GM12872 (cell line): ENCODE measurements at regions not wholly inside any gene's neighbourhood (a gene's known extent, or its start where the extent isn't known, plus 50 kb on each side); places are given as distances from the start of the nearest gene placed in this dataset.

Experiments used
- TF ChIP-seq, protein P1 (sequence below): IDR thresholded peaks from 3 replicates; pipeline ENCODE4 v1.5.1; 2011; ENCODE audit warnings: low read depth, mild to moderate bottlenecking, low read length, moderate library complexity; ENCODE audit not compliant: insufficient read depth

- TF ChIP-seq, protein P1, sequence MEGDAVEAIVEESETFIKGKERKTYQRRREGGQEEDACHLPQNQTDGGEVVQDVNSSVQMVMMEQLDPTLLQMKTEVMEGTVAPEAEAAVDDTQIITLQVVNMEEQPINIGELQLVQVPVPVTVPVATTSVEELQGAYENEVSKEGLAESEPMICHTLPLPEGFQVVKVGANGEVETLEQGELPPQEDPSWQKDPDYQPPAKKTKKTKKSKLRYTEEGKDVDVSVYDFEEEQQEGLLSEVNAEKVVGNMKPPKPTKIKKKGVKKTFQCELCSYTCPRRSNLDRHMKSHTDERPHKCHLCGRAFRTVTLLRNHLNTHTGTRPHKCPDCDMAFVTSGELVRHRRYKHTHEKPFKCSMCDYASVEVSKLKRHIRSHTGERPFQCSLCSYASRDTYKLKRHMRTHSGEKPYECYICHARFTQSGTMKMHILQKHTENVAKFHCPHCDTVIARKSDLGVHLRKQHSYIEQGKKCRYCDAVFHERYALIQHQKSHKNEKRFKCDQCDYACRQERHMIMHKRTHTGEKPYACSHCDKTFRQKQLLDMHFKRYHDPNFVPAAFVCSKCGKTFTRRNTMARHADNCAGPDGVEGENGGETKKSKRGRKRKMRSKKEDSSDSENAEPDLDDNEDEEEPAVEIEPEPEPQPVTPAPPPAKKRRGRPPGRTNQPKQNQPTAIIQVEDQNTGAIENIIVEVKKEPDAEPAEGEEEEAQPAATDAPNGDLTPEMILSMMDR: no peak
Observed at GRCh38 chr9:82146677-82147076, 158.1 kb downstream of the SPATA31D1 start.

DNA sequence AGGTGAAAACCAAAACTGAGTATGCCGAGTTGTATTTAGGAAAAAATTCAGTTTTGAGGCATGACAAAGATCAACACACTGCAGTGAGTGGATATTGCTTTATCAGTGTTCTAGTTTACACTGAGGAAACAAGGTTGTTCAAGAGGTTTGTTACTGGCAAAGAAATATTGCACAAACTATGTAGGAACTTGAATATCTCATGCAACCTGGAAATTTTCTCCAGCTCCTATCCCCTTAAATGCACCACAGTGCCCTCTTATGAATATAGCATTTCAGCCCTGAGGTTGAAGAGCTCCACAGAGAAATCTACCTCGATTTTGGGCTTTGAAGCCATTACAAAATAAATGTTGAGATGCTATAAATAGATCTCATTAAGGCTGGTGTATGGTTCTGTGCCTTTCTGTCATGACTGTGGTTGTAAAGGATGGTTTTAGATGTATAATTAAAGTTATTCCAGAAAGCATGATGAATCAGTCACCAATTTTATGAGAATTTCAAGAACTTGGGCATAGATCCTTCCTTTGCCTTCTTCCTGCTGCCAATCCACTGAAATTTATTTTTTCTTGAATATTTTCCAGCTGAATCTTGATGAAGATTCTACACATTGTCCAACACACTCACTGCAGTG is 159.3 kb downstream of the SPATA31D1 start:
- TF ChIP-seq, protein P1: no peak

DNA sequence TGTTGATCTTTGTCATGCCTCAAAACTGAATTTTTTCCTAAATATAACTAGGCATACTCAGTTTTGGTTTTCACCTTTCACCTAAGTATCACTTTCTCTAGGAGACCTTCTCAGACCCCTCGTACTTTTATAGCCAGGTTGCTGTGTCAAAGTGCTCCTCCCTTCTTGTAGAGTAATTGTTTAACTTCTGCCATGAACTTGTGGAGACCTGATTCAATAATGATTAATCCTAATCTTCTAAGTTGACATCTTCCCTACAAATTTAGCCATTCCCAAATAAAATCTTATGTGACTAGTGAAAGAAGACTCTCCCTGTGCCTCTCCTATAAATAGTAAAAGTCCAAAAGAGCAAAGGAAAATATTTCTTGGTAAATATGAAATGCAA is 159.8 kb downstream of the SPATA31D1 start:
- TF ChIP-seq, protein P1: no peak

- TF ChIP-seq, protein P1: no peak
Observed at GRCh38 chr9:82148901-82149461, 160.4 kb downstream of the SPATA31D1 start.

GRCh38 chr9:82149501-82149946 is 161.0 kb downstream of the SPATA31D1 start:
- TF ChIP-seq, protein P1: no peak

- TF ChIP-seq, protein P1: no peak
Observed at GRCh38 chr9:82152181-82152580, 163.6 kb downstream of the SPATA31D1 start.

DNA sequence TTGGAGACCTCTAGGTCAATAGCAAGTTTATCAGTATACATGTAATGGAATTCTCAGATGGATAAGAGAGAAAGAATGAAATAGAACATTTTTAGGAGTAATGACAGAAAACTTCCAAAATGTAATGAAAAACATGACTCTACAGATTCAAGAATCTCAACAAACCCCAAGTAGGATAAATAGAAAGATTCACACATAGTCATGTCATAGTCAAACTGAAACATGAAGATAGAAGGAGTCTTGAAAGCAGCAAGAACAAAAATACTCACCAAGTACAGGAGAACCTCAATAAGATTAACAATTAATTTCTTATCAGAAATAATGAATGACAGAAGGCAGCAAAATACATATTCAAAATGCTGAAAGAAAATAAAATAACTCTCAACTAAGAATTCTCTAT is 164.5 kb downstream of the SPATA31D1 start:
- TF ChIP-seq, protein P1: no peak
